ENCODE measurements at regions not wholly inside any gene's neighbourhood (a gene's known extent, or its start where the extent isn't known, plus 50 kb on each side); places are given as distances from the start of the nearest gene placed in this dataset.

- H3K4me1 ChIP-seq (ENCODE audit: control insufficient read depth, insufficient read depth, low read length): no peaks in the 10 kb centered on the region
- TF ChIP-seq ZBTB10 (tag by site-specific recombination; IDR thresholded peaks at IDR 0.05) (no peak), ZNF747 (tag by site-specific recombination; IDR thresholded peaks at IDR 0.05) (no peak), ZFP3 (tag by site-specific recombination; IDR thresholded peaks at IDR 0.05; ENCODE audit: low read depth) (no peak), SCRT2 (tag by site-specific recombination; IDR thresholded peaks at IDR 0.05) (no peak), ZNF600 (tag by site-specific recombination; IDR thresholded peaks at IDR 0.05) (no peak), KLF7 (tag by site-specific recombination; IDR thresholded peaks at IDR 0.05; ENCODE audit: borderline replicate concordance) (no peak), ZNF114 (tag by site-specific recombination; IDR thresholded peaks at IDR 0.05) (no peak), ZNF292 (tag by site-specific recombination; IDR thresholded peaks at IDR 0.05; ENCODE audit: borderline replicate concordance, low read depth) (no peak), ZNF398 (tag by site-specific recombination; IDR thresholded peaks at IDR 0.05) (no peak), ZNF146 (tag by site-specific recombination; IDR thresholded peaks at IDR 0.05) (no peak), ZXDB (tag by site-specific recombination; IDR thresholded peaks at IDR 0.05) (no peak), TRIM28 (IDR thresholded peaks at IDR 0.05; ENCODE audit: borderline replicate concordance, low read length) (no peak), SP7 (tag by site-specific recombination; IDR thresholded peaks at IDR 0.05) (no peak), ZNF48 (tag by site-specific recombination; IDR thresholded peaks at IDR 0.05) (no peak), ZNF341 (tag by site-specific recombination; IDR thresholded peaks at IDR 0.05; ENCODE audit: low read depth) (no peak), GLIS1 (tag by site-specific recombination; IDR thresholded peaks at IDR 0.05) (no peak), ZNF558 (tag by site-specific recombination; IDR thresholded peaks at IDR 0.05) (no peak)
- TF ChIP-seq, protein P1, sequence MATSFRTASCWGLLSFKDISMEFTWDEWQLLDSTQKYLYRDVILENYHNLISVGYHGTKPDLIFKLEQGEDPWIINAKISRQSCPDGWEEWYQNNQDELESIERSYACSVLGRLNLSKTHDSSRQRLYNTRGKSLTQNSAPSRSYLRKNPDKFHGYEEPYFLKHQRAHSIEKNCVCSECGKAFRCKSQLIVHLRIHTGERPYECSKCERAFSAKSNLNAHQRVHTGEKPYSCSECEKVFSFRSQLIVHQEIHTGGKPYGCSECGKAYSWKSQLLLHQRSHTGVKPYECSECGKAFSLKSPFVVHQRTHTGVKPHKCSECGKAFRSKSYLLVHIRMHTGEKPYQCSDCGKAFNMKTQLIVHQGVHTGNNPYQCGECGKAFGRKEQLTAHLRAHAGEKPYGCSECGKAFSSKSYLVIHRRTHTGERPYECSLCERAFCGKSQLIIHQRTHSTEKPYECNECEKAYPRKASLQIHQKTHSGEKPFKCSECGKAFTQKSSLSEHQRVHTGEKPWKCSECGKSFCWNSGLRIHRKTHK (tag by site-specific recombination; IDR thresholded peaks at IDR 0.05): no peak
- TF ChIP-seq, protein P2, sequence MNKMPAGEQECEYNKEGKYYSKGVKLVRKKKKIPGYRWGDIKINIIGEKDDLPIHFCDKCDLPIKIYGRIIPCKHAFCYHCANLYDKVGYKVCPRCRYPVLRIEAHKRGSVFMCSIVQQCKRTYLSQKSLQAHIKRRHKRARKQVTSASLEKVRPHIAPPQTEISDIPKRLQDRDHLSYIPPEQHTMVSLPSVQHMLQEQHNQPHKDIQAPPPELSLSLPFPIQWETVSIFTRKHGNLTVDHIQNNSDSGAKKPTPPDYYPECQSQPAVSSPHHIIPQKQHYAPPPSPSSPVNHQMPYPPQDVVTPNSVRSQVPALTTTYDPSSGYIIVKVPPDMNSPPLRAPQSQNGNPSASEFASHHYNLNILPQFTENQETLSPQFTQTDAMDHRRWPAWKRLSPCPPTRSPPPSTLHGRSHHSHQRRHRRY (tag by site-specific recombination; IDR thresholded peaks at IDR 0.05): no peak
- TF ChIP-seq, protein P3, sequence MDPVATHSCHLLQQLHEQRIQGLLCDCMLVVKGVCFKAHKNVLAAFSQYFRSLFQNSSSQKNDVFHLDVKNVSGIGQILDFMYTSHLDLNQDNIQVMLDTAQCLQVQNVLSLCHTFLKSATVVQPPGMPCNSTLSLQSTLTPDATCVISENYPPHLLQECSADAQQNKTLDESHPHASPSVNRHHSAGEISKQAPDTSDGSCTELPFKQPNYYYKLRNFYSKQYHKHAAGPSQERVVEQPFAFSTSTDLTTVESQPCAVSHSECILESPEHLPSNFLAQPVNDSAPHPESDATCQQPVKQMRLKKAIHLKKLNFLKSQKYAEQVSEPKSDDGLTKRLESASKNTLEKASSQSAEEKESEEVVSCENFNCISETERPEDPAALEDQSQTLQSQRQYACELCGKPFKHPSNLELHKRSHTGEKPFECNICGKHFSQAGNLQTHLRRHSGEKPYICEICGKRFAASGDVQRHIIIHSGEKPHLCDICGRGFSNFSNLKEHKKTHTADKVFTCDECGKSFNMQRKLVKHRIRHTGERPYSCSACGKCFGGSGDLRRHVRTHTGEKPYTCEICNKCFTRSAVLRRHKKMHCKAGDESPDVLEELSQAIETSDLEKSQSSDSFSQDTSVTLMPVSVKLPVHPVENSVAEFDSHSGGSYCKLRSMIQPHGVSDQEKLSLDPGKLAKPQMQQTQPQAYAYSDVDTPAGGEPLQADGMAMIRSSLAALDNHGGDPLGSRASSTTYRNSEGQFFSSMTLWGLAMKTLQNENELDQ (tag by site-specific recombination; IDR thresholded peaks at IDR 0.05; ENCODE audit: low read depth): no peak
- no peak overlapping the region for H3K4me3 ChIP-seq (ENCODE audit: low read depth, low read length)
- no peaks in the 10 kb centered on the region for H3K9me3 ChIP-seq (ENCODE audit: control insufficient read depth, insufficient read depth, low read depth, low read length)
- POLR2A ChIA-PET: no interaction called here
- H3K36me3 ChIP-seq (ENCODE audit: control insufficient read depth in 2 of 2, insufficient read depth in 1 of 2, low read length in 2 of 2): no peaks in the 10 kb centered on the region
- no peak overlapping the region for H3K27ac ChIP-seq (ENCODE audit: extremely low read depth, low read depth, low read length)
- CTCF ChIA-PET: interaction anchor here (1.1 to 1.2 kb wide), 2 partner anchors 13 to 25 kb away, joined by 4 to 5 read pairs; no protein-coding TSS in a partner anchor
Measured at GRCh38 chr7:149334930-149335329, 72.9 kb downstream of the ZNF783 start.

Measured in HEK293 (cell line).